OCI-LY1 (cell line): ENCODE measurements at regions not wholly inside any gene's neighbourhood (a gene's known extent, or its start where the extent isn't known, plus 50 kb on each side); places are given as distances from the start of the nearest gene placed in this dataset.

Source experiments
- CTCF ChIP-seq: fragments of 200-600 bp; sonication (generic), shearing (Covaris generic); IDR thresholded peaks from 2 replicates; pipeline ENCODE4 v1.5.1; 2017; ENCODE audit warnings: mild to moderate bottlenecking, antibody characterized with exemption, low read length, moderate library complexity, mixed read lengths
- EZH2 ChIP-seq: fragments of 200-600 bp; sonication (generic), shearing (Covaris generic); IDR thresholded peaks from 2 replicates; pipeline ENCODE4 v1.8.0; 2017; ENCODE audit warnings: borderline replicate concordance, mixed run types, mild to moderate bottlenecking, antibody characterized with exemption, low read length, moderate library complexity, mixed read lengths

GRCh38 chrX:40171513-40172400 lies 74.0 kb upstream of the BCOR start:
- TF ChIP-seq EZH2: no peak
- TF ChIP-seq CTCF: no peak
